ENCODE measurements at regions not wholly inside any gene's neighbourhood (a gene's known extent, or its start where the extent isn't known, plus 50 kb on each side); places are given as distances from the start of the nearest gene placed in this dataset.

DNA sequence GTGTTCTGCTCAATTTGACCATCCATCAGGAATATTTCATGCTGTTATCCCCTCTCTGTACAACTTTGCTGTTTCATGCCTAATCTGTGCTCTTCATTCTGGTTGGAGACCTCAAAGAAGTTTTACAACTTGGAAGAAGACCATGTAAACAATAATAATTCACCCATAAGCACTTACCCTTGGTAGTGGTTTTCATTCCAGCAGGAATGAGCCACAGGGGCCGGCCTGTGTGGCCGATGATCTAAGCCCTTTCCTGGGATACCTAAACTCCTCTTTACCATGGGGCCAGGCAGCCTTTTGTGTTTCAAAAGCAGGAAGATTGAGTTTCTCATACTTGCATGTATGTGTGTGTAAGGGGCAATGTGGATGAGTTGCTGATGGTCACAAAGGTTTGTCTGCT lies 165.0 kb downstream of the FGF1 start:
- TF ChIP-seq, protein P1, sequence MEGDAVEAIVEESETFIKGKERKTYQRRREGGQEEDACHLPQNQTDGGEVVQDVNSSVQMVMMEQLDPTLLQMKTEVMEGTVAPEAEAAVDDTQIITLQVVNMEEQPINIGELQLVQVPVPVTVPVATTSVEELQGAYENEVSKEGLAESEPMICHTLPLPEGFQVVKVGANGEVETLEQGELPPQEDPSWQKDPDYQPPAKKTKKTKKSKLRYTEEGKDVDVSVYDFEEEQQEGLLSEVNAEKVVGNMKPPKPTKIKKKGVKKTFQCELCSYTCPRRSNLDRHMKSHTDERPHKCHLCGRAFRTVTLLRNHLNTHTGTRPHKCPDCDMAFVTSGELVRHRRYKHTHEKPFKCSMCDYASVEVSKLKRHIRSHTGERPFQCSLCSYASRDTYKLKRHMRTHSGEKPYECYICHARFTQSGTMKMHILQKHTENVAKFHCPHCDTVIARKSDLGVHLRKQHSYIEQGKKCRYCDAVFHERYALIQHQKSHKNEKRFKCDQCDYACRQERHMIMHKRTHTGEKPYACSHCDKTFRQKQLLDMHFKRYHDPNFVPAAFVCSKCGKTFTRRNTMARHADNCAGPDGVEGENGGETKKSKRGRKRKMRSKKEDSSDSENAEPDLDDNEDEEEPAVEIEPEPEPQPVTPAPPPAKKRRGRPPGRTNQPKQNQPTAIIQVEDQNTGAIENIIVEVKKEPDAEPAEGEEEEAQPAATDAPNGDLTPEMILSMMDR (conservative IDR thresholded peaks at IDR 0.05; ENCODE audit: low read depth in 2 of 2) = no peak
- TF ChIP-seq POLR2AphosphoS5 (IDR thresholded peaks at IDR 0.05; ENCODE audit: low read depth) (no peak), EZH2 (IDR thresholded peaks at IDR 0.05; ENCODE audit: low read depth, unreplicated experiment) (no peak), CREB1 (CRISPR knock-in tag; IDR thresholded peaks at IDR 0.05; ENCODE audit: low read depth) (no peak), ZNF331 (CRISPR knock-in tag; IDR thresholded peaks at IDR 0.05; ENCODE audit: low read depth) (no peak), JUNB (IDR thresholded peaks at IDR 0.05; ENCODE audit: unreplicated experiment) (no peak), EZH2phosphoT487 (IDR thresholded peaks at IDR 0.05; ENCODE audit: unreplicated experiment) (no peak), ZNF114 (CRISPR knock-in tag; IDR thresholded peaks at IDR 0.05) (no peak), NANOG (IDR thresholded peaks at IDR 0.05; ENCODE audit: borderline replicate concordance) (no peak), STAT1 (IDR thresholded peaks at IDR 0.05; ENCODE audit: unreplicated experiment) (no peak)
- TF ChIP-seq, protein P2, sequence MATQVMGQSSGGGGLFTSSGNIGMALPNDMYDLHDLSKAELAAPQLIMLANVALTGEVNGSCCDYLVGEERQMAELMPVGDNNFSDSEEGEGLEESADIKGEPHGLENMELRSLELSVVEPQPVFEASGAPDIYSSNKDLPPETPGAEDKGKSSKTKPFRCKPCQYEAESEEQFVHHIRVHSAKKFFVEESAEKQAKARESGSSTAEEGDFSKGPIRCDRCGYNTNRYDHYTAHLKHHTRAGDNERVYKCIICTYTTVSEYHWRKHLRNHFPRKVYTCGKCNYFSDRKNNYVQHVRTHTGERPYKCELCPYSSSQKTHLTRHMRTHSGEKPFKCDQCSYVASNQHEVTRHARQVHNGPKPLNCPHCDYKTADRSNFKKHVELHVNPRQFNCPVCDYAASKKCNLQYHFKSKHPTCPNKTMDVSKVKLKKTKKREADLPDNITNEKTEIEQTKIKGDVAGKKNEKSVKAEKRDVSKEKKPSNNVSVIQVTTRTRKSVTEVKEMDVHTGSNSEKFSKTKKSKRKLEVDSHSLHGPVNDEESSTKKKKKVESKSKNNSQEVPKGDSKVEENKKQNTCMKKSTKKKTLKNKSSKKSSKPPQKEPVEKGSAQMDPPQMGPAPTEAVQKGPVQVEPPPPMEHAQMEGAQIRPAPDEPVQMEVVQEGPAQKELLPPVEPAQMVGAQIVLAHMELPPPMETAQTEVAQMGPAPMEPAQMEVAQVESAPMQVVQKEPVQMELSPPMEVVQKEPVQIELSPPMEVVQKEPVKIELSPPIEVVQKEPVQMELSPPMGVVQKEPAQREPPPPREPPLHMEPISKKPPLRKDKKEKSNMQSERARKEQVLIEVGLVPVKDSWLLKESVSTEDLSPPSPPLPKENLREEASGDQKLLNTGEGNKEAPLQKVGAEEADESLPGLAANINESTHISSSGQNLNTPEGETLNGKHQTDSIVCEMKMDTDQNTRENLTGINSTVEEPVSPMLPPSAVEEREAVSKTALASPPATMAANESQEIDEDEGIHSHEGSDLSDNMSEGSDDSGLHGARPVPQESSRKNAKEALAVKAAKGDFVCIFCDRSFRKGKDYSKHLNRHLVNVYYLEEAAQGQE (IDR thresholded peaks at IDR 0.05; ENCODE audit: unreplicated experiment) = no peak
- TF ChIP-seq, protein P3, sequence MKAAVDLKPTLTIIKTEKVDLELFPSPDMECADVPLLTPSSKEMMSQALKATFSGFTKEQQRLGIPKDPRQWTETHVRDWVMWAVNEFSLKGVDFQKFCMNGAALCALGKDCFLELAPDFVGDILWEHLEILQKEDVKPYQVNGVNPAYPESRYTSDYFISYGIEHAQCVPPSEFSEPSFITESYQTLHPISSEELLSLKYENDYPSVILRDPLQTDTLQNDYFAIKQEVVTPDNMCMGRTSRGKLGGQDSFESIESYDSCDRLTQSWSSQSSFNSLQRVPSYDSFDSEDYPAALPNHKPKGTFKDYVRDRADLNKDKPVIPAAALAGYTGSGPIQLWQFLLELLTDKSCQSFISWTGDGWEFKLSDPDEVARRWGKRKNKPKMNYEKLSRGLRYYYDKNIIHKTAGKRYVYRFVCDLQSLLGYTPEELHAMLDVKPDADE (IDR thresholded peaks at IDR 0.05) = no peak
- TF ChIP-seq, protein P4, sequence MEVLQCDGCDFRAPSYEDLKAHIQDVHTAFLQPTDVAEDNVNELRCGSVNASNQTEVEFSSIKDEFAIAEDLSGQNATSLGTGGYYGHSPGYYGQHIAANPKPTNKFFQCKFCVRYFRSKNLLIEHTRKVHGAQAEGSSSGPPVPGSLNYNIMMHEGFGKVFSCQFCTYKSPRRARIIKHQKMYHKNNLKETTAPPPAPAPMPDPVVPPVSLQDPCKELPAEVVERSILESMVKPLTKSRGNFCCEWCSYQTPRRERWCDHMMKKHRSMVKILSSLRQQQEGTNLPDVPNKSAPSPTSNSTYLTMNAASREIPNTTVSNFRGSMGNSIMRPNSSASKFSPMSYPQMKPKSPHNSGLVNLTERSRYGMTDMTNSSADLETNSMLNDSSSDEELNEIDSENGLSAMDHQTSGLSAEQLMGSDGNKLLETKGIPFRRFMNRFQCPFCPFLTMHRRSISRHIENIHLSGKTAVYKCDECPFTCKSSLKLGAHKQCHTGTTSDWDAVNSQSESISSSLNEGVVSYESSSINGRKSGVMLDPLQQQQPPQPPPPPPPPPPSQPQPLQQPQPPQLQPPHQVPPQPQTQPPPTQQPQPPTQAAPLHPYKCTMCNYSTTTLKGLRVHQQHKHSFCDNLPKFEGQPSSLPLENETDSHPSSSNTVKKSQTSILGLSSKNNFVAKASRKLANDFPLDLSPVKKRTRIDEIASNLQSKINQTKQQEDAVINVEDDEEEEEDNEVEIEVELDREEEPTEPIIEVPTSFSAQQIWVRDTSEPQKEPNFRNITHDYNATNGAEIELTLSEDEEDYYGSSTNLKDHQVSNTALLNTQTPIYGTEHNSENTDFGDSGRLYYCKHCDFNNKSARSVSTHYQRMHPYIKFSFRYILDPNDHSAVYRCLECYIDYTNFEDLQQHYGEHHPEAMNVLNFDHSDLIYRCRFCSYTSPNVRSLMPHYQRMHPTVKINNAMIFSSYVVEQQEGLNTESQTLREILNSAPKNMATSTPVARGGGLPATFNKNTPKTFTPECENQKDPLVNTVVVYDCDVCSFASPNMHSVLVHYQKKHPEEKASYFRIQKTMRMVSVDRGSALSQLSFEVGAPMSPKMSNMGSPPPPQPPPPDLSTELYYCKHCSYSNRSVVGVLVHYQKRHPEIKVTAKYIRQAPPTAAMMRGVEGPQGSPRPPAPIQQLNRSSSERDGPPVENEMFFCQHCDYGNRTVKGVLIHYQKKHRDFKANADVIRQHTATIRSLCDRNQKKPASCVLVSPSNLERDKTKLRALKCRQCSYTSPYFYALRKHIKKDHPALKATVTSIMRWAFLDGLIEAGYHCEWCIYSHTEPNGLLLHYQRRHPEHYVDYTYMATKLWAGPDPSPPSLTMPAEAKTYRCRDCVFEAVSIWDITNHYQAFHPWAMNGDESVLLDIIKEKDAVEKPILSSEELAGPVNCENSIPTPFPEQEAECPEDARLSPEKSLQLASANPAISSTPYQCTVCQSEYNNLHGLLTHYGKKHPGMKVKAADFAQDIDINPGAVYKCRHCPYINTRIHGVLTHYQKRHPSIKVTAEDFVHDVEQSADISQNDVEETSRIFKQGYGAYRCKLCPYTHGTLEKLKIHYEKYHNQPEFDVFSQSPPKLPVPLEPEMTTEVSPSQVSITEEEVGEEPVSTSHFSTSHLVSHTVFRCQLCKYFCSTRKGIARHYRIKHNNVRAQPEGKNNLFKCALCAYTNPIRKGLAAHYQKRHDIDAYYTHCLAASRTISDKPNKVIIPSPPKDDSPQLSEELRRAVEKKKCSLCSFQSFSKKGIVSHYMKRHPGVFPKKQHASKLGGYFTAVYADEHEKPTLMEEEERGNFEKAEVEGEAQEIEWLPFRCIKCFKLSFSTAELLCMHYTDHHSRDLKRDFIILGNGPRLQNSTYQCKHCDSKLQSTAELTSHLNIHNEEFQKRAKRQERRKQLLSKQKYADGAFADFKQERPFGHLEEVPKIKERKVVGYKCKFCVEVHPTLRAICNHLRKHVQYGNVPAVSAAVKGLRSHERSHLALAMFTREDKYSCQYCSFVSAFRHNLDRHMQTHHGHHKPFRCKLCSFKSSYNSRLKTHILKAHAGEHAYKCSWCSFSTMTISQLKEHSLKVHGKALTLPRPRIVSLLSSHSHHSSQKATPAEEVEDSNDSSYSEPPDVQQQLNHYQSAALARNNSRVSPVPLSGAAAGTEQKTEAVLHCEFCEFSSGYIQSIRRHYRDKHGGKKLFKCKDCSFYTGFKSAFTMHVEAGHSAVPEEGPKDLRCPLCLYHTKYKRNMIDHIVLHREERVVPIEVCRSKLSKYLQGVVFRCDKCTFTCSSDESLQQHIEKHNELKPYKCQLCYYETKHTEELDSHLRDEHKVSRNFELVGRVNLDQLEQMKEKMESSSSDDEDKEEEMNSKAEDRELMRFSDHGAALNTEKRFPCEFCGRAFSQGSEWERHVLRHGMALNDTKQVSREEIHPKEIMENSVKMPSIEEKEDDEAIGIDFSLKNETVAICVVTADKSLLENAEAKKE (CRISPR knock-in tag; IDR thresholded peaks at IDR 0.05) = no peak
